HAP-1 (cell line): ENCODE measurements at regions not wholly inside any gene's neighbourhood (a gene's known extent, or its start where the extent isn't known, plus 50 kb on each side); places are given as distances from the start of the nearest gene placed in this dataset.
"Not testable (repeated sequence)": the region's sequence is repeated elsewhere in the genome, so short reads cannot be mapped to it uniquely, and the experiment has no call there.

Source experiments
- DNase-seq, 2 experiments: peaks; one replicate each; pipeline ENCODE4 v3.0.0-alpha.2; 2016 to 2020; ENCODE audit warnings: low spot score in 2 of 2
- H3K27me3 ChIP-seq: fragments of 250-450 bp; sonication (Bioruptor Pico); 2 replicates; pipeline ENCODE4 v1.5.1; 2020; ENCODE audit warnings: low read depth, mild to moderate bottlenecking, moderate library complexity
- H3K36me3 ChIP-seq: fragments of 250-450 bp; sonication (Bioruptor Pico); replicated peaks from 2 replicates; pipeline ENCODE4 v1.5.1; 2020; ENCODE audit warnings: mild to moderate bottlenecking
- H3K4me1 ChIP-seq: fragments of 250-450 bp; sonication (Bioruptor Pico); 2 replicates; pipeline ENCODE4 v1.5.1; 2020; ENCODE audit warnings: mild to moderate bottlenecking
- H3K4me3 ChIP-seq: fragments of 250-450 bp; sonication (Bioruptor Pico); 2 replicates; pipeline ENCODE4 v1.5.1; 2020; ENCODE audit warnings: mild to moderate bottlenecking, moderate library complexity
- H3K9me3 ChIP-seq: fragments of 250-450 bp; sonication (Bioruptor Pico); 2 replicates; pipeline ENCODE4 v1.5.1; 2020; ENCODE audit warnings: mild to moderate bottlenecking, moderate library complexity
- in situ Hi-C: fragments of 300-500 bp; cut with MboI; formaldehyde crosslinking; loops from 3 replicates; pipeline ENCODE4 v1.14.3; 2020; ENCODE audit warnings: low sequenced_read_pairs, inconsistent platforms, mixed read lengths

DNA sequence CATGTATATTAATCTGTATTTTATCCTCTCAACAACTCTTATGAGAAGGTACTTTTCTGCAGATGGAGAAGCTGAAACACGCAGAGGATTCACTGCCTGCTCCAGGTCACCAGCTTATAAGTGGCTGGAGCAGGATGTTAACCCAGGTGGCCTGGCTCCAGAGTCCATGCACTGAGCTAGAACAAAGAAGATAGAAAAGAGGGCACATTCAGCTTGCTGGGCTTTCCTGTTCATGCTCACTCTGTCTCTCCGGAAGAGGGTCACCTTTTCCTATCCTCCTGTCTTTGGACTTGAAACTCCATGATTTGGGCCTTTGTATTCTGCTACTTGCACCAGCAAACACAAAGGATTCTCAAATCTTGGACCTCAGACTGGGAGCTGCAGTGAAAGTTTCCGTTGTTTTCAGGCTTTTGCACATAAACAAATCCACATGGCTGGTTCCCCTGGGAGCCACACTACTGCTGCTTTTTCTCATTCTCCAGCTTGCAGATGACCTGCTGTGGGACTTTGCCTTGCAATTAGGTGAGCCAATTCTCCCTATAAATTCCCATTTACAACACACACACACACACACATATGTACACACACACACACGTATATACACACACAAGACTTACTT, 117.3 kb upstream of the GRK3 start:
- no peak for DNase-seq
- H3K27me3 ChIP-seq = no peaks in the 10 kb centered on the region
- H3K4me1 ChIP-seq = peaks cover 6% of the 10 kb centered on the region
- in situ Hi-C loops = no loop called here
- 0 out of 2 replicates have a peak, but pooled peaks cover 3% of the 10 kb centered on the region for H3K36me3 ChIP-seq
- H3K9me3 ChIP-seq = no peaks in the 10 kb centered on the region
- peak overlapping the region; percentile 86 for H3K4me3 ChIP-seq

DNA sequence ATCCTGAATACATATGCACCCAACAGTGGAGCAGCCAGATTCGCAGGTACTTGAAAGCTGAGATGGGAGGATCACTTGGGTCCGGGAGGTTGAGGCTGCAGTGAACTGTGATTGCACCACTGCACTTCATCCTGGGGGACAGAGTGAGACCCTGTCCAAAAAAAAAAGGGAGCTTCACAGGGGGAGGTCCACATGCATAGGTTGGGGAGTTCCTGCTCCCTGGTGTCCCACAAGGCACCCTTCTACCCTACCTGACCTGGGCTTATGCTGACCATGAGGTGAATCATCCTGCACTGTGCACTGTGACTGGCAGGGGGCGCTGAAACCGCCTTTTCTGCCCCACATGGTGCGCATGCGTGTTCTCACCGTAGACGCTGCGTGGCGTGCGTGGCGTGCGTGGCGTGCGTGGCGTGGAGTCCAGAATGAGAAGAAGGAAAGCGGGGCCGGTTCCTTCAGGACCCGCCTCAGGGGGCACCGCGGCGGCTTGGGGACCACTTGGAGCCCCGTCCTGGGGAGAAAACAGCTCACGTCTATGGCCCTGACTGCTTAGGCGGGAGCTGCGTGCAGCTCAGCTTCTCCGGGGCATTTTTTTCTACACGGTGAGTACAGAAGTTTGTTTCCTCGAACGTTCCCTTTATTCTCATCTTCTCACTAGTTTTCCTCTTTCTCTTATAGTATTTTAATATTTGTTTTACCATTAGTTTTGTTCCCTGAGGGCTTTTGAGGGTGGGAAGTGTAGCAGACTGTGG, 116.6 kb upstream of the GRK3 start:
- Histone ChIP-seq H3K9me3 (no peaks in the 10 kb centered on the region), H3K4me3 (peak overlapping the region; percentile 86), H3K27me3 (no peaks in the 10 kb centered on the region), H3K4me1 (peaks cover 6% of the 10 kb centered on the region), H3K36me3 (0 out of 2 replicates have a peak, but pooled peaks cover 3% of the 10 kb centered on the region)
- in situ Hi-C loops = no loop called here
- peak; percentile 78 to 93 for DNase-seq

DNA sequence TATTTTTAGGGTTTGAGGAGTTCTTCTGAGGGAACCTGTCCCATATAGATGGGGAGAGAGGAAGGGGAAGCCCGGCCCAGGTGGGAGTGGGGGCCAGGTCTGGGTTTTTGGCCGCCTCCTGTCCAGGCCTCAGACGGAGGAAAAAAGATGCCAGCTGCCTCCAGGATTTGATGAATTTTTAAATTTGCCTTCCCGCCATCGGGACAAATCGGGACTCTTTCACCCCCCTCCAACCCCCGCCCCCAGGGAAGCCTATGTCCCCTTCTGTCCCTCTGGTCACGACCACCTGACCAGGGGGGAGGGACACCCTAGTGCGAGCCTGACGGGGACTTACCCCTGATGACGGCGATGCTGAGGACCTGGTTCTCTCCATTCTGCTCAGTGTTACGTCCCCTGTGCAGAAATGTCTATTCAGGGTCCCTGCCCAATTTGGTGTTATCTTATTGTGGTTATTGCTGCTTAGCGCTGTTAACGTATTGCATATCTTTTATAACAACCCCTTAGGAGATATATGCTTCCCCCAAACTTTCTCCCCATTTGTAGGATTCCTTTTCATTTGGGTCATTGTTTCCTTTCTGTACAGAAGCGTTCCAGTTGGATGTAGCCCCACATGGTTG, 115.9 kb upstream of the GRK3 start:
- Histone ChIP-seq H3K36me3 (0 out of 2 replicates have a peak, but pooled peaks cover 3% of the 10 kb centered on the region), H3K4me3 (peak overlapping the region; percentile 86), H3K4me1 (peaks cover 6% of the 10 kb centered on the region), H3K9me3 (no peaks in the 10 kb centered on the region), H3K27me3 (no peaks in the 10 kb centered on the region)
- in situ Hi-C loops = no loop called here
- DNase-seq = peak; percentile 17 to 35

DNA sequence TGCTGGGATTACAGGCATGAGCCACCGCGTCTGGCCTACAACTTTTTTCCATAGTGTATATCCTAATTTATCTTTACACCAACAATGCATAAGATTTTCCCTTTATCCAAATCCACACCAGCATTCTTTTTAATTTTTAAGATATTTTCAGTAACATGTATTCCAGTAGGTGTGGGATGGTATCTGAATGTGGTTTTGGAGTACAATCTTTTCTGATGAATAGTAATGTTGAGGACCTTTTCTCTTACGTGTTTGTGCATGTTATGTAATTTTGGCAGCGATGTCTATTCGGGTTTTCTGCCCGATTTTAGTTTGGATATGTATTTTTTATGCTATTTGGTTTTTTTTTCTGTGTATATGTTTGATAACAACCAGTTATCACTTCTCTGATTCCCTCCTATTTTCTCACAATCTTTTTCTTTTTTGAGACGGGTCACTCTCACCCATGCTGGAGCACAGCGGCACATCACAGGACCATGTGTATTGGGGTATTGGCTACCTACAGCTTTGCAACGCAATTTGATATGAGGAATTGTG, 114.6 kb upstream of the GRK3 start:
- DNase-seq = no peak
- in situ Hi-C loops = loop anchor here (25.0 kb wide), 1 partner anchor 887 kb away; no protein-coding TSS in a partner anchor
- 0 out of 2 replicates have a peak, but pooled peaks cover 3% of the 10 kb centered on the region for H3K36me3 ChIP-seq
- H3K27me3 ChIP-seq = no peaks in the 10 kb centered on the region
- peak overlapping the region; percentile 86 for H3K4me3 ChIP-seq
- no peaks in the 10 kb centered on the region for H3K9me3 ChIP-seq
- H3K4me1 ChIP-seq = peaks cover 6% of the 10 kb centered on the region

DNA sequence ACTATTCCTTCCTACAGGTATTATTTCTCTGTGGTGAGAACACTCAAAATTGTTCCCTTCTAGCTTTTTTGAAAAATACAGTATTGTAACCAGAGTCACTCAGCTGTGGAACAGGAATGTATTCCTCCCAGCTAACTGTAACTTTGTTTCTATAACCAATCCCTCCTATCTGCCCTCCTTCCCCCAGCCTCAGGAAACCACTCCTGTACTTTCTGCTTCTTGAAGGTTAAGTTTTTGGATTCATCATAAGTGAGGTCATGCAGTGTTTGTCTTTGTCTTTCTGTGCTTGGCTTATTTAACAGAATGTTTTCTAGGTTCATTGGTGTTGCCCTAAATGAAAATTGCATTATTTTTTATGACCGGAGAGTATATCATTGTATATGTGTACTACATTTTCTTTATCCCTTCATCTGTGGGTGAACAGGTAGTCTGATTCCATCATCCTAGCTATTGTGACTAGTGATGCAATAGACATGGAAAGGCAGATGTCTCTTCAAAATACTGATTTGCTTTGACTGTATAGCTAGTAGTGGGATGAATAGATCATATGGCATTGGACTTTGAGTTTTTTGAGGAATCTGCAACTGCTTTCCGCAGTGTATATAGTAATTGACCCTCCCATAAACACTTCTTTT, 112.9 kb upstream of the GRK3 start:
- in situ Hi-C loops = loop anchor here (25.0 kb wide), 1 partner anchor 886 kb away; no protein-coding TSS in a partner anchor
- no peak for DNase-seq
- Histone ChIP-seq H3K36me3 (peaks cover 5% of the 10 kb centered on the region), H3K4me1 (peaks cover 6% of the 10 kb centered on the region), H3K9me3 (no peaks in the 10 kb centered on the region), H3K27me3 (no peaks in the 10 kb centered on the region), H3K4me3 (no peak overlapping the region)

DNA sequence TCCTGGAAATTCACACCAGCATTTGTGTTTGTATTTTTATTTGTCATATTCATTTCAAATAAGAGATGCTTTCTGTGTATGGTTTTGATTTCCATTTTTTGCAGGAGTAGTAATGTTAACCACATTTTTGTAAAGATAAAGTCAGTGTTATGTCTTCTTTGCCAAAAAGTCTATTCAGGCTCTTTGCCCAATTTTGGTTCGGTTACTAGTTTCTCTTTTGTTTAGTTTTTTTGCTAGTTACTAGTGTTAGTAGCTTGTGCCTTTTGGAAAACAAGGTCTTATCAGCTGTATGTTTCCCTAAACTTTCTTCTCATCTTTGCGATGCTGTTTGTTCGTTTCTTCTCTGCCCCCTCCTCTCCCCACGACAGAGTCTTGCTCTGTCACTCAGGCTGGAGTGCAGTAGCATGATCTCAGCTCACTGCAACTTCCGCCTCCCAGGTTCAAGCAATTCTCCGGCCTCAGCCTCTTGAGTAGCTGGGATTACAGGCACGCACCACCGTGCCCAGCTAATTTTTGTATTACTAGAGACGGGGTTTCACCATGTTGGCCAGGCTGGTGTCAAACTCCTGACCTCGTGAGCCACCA, 112.3 kb upstream of the GRK3 start:
- in situ Hi-C loops = loop anchor here (25.0 kb wide), 1 partner anchor 885 kb away; no protein-coding TSS in a partner anchor
- no peak for DNase-seq
- Histone ChIP-seq H3K27me3 (no peaks in the 10 kb centered on the region), H3K9me3 (no peaks in the 10 kb centered on the region), H3K4me1 (peaks cover 6% of the 10 kb centered on the region), H3K4me3 (no peak overlapping the region), H3K36me3 (peaks cover 7% of the 10 kb centered on the region)

DNA sequence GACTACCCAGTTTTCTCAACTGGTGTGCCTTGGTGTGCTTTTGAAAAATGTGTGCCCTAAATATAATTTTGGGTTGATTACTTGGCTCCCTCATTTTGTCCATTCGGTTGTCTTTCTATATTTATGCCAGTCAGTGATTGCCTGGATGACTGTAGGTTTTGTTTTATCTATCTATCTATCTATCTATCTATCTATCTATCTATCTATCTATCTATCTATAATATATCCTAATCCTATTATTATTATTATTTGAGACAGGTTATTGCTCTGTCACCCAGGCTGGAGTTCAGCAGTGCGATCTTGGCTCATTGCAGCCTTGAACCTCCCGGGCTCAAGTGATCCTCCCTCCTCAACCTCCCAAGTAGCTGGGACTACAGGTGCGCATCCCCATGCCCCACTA, 111.4 kb upstream of the GRK3 start:
- in situ Hi-C loops = loop anchor here (25.0 kb wide), 1 partner anchor 884 kb away; no protein-coding TSS in a partner anchor
- no peak for DNase-seq
- Histone ChIP-seq H3K4me3 (no peak overlapping the region), H3K9me3 (no peaks in the 10 kb centered on the region), H3K4me1 (peaks cover 3% of the 10 kb centered on the region), H3K27me3 (no peaks in the 10 kb centered on the region), H3K36me3 (peaks cover 7% of the 10 kb centered on the region)

DNA sequence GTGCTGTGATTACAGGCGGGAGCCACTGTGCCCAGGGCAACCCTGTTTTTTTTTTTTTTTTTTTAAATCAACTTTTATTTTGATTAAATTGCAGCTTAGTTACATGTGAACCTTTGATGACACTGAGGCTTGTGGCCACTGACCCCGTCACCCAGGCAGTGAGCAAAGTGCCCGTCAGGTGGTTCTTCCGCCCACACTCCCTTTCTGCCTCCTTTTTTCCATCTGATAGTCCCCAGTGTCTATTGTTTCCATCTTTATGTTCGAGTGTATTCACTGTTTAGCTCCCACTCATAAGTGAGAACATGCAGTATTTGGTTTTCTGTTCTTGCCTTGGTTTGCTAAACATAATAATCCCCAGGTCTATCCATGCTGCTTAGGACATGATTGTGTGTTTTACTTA, 110.9 kb upstream of the GRK3 start:
- no peak for DNase-seq
- peaks cover 7% of the 10 kb centered on the region for H3K36me3 ChIP-seq
- in situ Hi-C loops = loop anchor here (25.0 kb wide), 1 partner anchor 884 kb away; no protein-coding TSS in a partner anchor

DNA sequence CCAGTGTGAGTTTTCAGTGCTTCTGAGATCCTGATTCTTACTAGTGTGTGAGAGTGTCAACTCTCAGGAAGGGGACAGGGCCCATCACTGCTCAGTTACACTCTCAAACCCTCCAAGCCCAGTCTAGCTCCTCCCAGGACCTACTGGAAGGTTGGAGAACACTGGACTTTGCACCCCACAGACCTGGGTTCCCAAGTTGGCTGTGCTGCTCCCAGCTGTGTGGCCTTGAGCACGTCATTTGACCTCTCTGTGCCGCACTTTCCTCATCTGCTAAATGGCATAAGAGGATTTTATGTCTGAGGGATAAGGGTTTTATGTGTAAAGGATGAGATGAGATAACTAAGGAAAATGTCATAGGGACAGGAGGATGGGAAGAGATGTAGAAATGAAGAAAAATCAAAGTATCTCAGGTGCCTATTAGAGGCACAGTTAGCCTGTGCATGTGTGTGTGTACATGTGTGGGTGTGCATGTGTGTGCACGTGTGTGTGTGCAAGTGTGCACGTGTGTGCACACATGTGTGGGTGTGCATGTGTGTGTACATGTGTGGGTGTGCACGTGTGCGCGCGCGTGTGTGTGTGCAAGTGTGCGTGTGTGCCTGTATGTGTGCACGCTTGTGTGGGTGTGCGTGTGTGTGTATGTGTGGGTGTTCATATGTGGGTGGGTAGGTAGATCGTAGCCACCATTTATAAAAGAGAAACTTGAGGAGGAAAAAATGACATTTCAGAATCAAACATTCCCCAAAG, 108.0 kb upstream of the GRK3 start:
- in situ Hi-C loops = loop anchor here (25.0 kb wide), 1 partner anchor 881 kb away; no protein-coding TSS in a partner anchor
- peaks cover 24% of the 10 kb centered on the region for H3K36me3 ChIP-seq
- not testable (repeated sequence) for H3K4me1 ChIP-seq, H3K27me3 ChIP-seq, H3K4me3 ChIP-seq, H3K9me3 ChIP-seq, DNase-seq

More for the DNA sequence above, 110.9 kb upstream of the GRK3 start:
- Histone ChIP-seq H3K4me1 (peaks cover 3% of the 10 kb centered on the region), H3K9me3 (no peaks in the 10 kb centered on the region), H3K27me3 (no peaks in the 10 kb centered on the region), H3K4me3 (no peak overlapping the region)

DNA sequence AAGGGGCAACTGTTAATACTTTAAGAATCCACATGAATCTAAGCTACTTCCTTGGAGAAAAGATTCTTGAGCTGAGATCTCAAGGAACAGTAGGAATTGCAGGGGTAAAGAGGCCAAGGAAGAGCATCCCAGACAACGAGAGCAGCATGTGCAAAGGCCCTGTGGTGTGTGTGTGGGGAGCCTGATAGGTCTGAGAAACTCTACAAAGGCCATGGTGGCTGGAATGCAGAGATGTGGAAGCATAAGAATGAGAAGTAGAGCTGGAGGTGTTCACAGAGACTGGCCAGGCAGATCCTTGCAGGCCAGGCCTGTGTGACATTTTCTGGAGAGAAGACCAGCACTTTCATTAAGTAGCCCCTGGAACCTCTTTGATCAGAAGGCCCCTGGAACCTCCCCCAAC, 105.8 kb upstream of the GRK3 start:
- not testable (repeated sequence) for DNase-seq, H3K4me3 ChIP-seq, H3K27me3 ChIP-seq, H3K9me3 ChIP-seq, H3K4me1 ChIP-seq
- H3K36me3 ChIP-seq = peaks cover 29% of the 10 kb centered on the region
- in situ Hi-C loops = loop anchor here (25.0 kb wide), 1 partner anchor 879 kb away; no protein-coding TSS in a partner anchor

DNA sequence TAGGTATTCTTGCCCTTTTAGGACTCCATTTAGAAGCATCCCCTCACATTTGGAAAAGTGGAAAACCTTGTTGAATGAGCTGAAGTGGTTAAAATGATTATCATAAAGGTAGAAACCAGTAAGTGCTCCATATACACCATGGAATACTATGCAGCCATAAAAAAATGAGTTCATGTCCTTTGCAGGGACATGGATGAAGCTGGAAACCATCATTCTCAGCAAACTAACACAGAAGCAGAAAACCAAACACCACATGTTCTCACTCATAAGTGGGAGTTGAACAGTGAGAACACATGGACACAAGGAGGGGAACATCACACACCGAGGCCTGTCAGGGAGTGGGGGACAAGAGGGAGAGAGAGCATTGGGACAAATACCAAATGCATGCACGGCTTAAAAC, 103.8 kb upstream of the GRK3 start:
- not testable (repeated sequence) for H3K4me3 ChIP-seq, H3K27me3 ChIP-seq, DNase-seq, H3K4me1 ChIP-seq, H3K9me3 ChIP-seq
- H3K36me3 ChIP-seq = peaks cover 29% of the 10 kb centered on the region
- in situ Hi-C loops = loop anchor here (5.0 to 25.0 kb wide), 3 partner anchors 244 to 877 kb away; no protein-coding TSS in a partner anchor

DNA sequence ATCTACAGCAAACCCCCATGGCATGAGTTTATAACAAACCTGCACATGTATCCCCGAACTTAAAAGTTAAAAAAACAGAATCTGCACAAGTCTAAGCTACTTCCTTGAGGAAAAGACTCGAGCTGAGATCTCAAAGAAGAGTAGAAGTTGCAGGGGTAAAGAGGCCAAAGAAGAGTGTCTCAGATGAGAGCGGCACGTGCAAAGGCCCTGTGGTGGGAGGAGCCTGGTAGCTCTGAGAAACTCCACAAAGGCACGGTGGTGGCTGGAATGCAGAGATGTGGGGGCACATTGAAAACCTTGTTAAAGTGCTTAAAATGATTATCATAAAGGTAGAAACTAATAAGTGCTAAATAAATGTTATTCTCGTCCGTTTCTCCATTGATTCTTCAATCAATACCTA, 103.2 kb upstream of the GRK3 start:
- in situ Hi-C loops = loop anchor here (5.0 to 25.0 kb wide), 3 partner anchors 244 to 876 kb away; no protein-coding TSS in a partner anchor
- Histone ChIP-seq H3K4me1 (no peaks in the 10 kb centered on the region), H3K4me3 (no peak overlapping the region), H3K36me3 (peaks cover 29% of the 10 kb centered on the region), H3K27me3 (no peaks in the 10 kb centered on the region), H3K9me3 (no peaks in the 10 kb centered on the region)
- no peak for DNase-seq
